ENCODE measurements at regions not wholly inside any gene's neighbourhood (a gene's known extent, or its start where the extent isn't known, plus 50 kb on each side); places are given as distances from the start of the nearest gene placed in this dataset.

DNA sequence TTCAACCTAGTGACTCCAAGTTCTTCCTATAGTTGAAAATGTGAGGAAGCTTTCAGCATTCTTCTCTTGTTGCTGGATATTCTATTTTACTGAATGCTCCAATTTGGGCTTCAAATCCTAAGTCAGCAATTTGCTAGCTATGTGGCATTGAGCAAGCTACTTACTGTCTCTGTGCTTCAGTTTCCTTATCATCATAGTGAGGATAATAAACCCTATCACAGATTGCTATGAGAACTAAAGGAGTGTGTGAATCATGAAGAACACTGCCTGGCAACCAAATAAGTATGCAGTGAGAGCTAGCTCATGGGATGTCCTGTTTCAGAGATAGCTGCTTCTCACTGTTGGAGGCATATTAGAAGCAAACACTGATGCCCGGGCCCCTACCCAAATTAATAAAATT, 163.8 kb upstream of the CDIN1 start:
- TF ChIP-seq, protein P1, sequence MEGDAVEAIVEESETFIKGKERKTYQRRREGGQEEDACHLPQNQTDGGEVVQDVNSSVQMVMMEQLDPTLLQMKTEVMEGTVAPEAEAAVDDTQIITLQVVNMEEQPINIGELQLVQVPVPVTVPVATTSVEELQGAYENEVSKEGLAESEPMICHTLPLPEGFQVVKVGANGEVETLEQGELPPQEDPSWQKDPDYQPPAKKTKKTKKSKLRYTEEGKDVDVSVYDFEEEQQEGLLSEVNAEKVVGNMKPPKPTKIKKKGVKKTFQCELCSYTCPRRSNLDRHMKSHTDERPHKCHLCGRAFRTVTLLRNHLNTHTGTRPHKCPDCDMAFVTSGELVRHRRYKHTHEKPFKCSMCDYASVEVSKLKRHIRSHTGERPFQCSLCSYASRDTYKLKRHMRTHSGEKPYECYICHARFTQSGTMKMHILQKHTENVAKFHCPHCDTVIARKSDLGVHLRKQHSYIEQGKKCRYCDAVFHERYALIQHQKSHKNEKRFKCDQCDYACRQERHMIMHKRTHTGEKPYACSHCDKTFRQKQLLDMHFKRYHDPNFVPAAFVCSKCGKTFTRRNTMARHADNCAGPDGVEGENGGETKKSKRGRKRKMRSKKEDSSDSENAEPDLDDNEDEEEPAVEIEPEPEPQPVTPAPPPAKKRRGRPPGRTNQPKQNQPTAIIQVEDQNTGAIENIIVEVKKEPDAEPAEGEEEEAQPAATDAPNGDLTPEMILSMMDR (conservative IDR thresholded peaks at IDR 0.05; ENCODE audit: low read depth, low read length), result no peak
- TF ChIP-seq POLR2A (IDR thresholded peaks at IDR 0.05; ENCODE audit: low read depth, low read length) (no peak), NFE2L2 (IDR thresholded peaks at IDR 0.05; ENCODE audit: low read depth, low read length) (no peak), RAD21 (IDR thresholded peaks at IDR 0.05; ENCODE audit: low read length) (no peak), CHD1 (IDR thresholded peaks at IDR 0.05; ENCODE audit: low read depth, low read length) (no peak), CEBPB (IDR thresholded peaks at IDR 0.05; ENCODE audit: low read depth, low read length) (peak; percentile 77), BHLHE40 (IDR thresholded peaks at IDR 0.05; ENCODE audit: low read depth, low read length) (no peak), MAFK (IDR thresholded peaks at IDR 0.05; ENCODE audit: low read depth, low read length) (peak; percentile 86)

All from IMR-90 (cell line).